NB4 (cell line): ENCODE measurements at regions not wholly inside any gene's neighbourhood (a gene's known extent, or its start where the extent isn't known, plus 50 kb on each side); places are given as distances from the start of the nearest gene placed in this dataset.

Experiments
- DNase-seq: peaks from one replicate; pipeline ENCODE4 v3.0.0; 2010; ENCODE audit warnings: low read depth
- H3K4me3 ChIP-seq: one replicate; pipeline ENCODE4 v1.5.1; 2011; ENCODE audit warnings: mild to moderate bottlenecking, low read depth, low read length, moderate library complexity
- MYC ChIP-seq: IDR thresholded peaks from 2 replicates; pipeline ENCODE4 v1.6.1; 2011; ENCODE audit warnings: low read depth, low read length
- POLR2A ChIP-seq: IDR thresholded peaks from 2 replicates; pipeline ENCODE4 v1.6.1; 2011; ENCODE audit warnings: mild to moderate bottlenecking; ENCODE audit not compliant: insufficient read length; ENCODE audit errors: extremely low read depth
- TF ChIP-seq, protein P1 (sequence below): IDR thresholded peaks from one replicate; pipeline ENCODE4 v1.5.1; 2012; ENCODE audit warnings: low read depth, low read length
- TF ChIP-seq, protein P2 (sequence below): IDR thresholded peaks from 2 replicates; pipeline ENCODE4 v1.6.1; 2011; ENCODE audit warnings: low read depth, low read length

DNA sequence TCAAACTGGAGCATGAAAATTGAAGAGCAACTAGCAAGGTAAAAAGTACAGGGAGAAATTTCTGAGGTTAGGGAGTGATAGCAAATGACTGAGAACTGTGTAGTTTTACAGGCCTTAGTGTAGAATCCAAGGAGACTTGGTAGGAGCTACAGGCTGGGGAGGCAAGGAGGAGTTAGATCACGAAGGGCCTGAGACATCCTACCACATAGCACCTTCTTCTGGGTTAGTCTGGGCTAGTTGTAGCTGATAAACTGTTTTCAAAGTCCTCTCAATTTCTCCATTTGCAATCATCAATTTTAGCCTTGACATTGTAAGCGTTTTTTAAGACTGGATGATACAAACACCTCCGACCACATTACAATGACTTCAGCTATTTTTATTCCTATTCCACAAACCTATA, 209.7 kb downstream of the TMEM200A start:
- H3K4me3 ChIP-seq = no peak overlapping the region
- TF ChIP-seq MYC = no peak
- TF ChIP-seq, protein P1, sequence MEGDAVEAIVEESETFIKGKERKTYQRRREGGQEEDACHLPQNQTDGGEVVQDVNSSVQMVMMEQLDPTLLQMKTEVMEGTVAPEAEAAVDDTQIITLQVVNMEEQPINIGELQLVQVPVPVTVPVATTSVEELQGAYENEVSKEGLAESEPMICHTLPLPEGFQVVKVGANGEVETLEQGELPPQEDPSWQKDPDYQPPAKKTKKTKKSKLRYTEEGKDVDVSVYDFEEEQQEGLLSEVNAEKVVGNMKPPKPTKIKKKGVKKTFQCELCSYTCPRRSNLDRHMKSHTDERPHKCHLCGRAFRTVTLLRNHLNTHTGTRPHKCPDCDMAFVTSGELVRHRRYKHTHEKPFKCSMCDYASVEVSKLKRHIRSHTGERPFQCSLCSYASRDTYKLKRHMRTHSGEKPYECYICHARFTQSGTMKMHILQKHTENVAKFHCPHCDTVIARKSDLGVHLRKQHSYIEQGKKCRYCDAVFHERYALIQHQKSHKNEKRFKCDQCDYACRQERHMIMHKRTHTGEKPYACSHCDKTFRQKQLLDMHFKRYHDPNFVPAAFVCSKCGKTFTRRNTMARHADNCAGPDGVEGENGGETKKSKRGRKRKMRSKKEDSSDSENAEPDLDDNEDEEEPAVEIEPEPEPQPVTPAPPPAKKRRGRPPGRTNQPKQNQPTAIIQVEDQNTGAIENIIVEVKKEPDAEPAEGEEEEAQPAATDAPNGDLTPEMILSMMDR = no peak
- TF ChIP-seq, protein P2, sequence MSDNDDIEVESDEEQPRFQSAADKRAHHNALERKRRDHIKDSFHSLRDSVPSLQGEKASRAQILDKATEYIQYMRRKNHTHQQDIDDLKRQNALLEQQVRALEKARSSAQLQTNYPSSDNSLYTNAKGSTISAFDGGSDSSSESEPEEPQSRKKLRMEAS = no peak
- no peak for DNase-seq

DNA sequence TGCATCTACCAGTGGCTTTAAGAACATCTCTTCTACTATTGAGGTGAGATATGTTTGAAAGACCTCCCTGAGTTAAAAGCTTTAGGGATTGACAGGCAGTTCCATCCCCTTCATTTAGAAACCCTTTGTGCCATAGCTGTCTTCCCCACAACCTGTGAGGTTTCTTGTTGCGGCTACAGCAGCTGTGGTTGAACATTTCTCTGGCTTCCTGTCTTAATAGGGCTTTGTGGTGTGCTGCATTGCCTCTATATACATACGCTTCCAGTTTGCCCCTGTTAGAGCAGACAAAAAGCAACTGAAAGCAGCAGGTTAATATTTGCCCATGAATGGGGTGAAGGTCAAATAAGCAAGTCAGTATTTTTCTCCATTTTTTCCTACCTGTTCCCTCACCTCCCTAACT, 210.2 kb downstream of the TMEM200A start:
- TF ChIP-seq, protein P2 = no peak
- TF ChIP-seq, protein P1 = no peak
- TF ChIP-seq MYC (no peak), POLR2A (no peak)
- DNase-seq = peak; percentile 15
- no peak overlapping the region for H3K4me3 ChIP-seq

DNA sequence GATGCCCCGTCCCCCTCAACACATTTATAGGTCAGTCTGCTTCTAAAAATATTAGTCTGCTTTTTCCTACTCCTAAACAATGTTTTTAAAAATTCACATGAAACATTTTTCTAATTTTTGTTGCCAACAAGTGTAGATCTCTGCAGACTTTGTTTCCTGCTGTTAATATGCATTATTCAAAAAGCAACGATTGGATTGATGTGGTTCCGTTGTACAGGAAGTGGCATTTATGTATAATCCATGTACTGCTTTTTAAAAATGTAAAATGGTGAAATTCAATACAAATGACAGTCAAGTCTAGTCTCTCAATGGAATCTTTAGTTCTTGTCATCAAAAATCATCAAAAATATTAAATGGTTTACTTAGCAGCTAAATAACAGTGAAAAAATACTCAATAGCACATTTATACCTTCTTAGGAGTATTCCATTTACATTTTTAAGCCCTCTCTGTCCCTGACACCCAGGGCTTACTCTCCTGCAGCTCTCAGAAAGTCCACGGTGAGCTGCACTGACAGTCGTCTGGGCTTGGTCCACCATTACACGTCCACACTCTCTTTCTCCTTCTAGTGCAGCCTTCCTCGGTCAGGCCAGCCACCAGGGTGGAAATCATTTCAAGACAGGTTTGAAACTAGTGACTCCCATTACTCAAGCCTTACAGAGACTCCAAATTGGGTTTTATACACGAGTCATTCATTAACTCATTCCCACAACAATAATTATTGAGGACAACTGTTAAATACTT, 211.5 kb downstream of the TMEM200A start:
- no peak overlapping the region for H3K4me3 ChIP-seq
- TF ChIP-seq, protein P1 = no peak
- TF ChIP-seq MYC = no peak
- TF ChIP-seq, protein P2 = no peak
- no peak for TF ChIP-seq POLR2A
- no peak for DNase-seq

DNA sequence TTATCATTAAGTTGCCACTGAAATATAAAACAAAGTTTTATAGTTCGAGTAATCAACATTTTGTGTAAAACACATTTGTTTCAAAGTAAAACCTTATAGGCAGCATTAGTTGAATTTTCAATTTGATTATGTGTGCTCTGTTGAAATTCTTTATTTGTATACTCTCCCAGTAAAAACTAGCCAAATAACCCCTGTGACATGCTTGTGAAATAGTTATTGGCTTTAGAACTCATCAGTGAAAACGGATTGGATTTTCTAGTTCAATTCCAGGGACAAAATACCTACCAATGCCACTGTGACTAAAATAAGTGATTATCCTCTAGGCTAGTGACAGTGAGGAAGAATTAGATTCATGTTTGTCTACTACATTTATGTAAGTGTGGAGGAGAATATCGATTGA, 212.9 kb downstream of the TMEM200A start:
- no peak overlapping the region for H3K4me3 ChIP-seq
- TF ChIP-seq, protein P2 = no peak
- TF ChIP-seq POLR2A (no peak), MYC (no peak)
- TF ChIP-seq, protein P1 = no peak
- DNase-seq = no peak

DNA sequence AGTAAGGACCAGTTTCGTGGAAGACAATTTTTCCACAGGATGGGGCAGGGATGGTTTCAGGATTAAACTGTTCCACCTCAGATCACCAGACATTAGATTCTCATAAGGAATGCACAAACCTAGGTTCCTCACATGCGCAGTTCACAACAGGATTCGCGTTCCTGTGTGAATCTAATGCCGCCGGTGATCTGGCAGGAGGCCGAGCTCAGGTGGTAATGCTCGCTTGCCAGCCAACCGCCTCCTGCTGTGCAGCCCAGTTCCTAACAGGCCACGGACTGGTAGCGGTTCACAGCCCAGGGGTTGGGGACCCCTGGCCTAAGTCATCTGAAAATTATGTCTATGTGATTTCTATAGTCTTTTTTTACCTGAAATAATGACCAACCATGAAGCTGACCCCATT, 217.5 kb downstream of the TMEM200A start:
- TF ChIP-seq POLR2A (no peak), MYC (no peak)
- TF ChIP-seq, protein P2 = no peak
- TF ChIP-seq, protein P1 = no peak
- no peak overlapping the region for H3K4me3 ChIP-seq
- DNase-seq = no peak
